Tibial nerve (tissue), 4 donors: ENCODE measurements at regions not wholly inside any gene's neighbourhood (a gene's known extent, or its start where the extent isn't known, plus 50 kb on each side); places are given as distances from the start of the nearest gene placed in this dataset.
A peak's percentile ranks its signal among the peaks of the same experiment; 100 is the strongest.

ENCODE experiments used
- DNase-seq, 2 donors: peaks; one replicate each; pipeline ENCODE4 v3.0.0-alpha.2; 2019; ENCODE audit warnings: low spot score in 2 of 2
- H3K27ac ChIP-seq, 4 donors: fragments of 200-600 bp; sonication (generic) in 3 of 4; one replicate each; pipeline ENCODE4 v1.5.1; 2017 to 2019; ENCODE audit warnings: mild to moderate bottlenecking in 1 of 4
- H3K27me3 ChIP-seq, 2 donors: fragments of 200-600 bp; sonication (generic) in 1 of 2; one replicate each; pipeline versions ENCODE4 v1.5.1 to v1.6.0; 2017 to 2019
- H3K36me3 ChIP-seq, 3 donors: fragments of 200-600 bp; sonication (generic); one replicate each; pipeline ENCODE4 v1.5.1; 2018 to 2019
- H3K4me1 ChIP-seq, 4 donors: fragments of 200-600 bp; sonication (generic) in 3 of 4; one replicate each; pipeline ENCODE4 v1.5.1; 2017 to 2019
- H3K4me3 ChIP-seq, 4 donors: fragments of 200-600 bp; sonication (generic) in 3 of 4; one replicate each; pipeline ENCODE4 v1.5.1; 2017 to 2019; ENCODE audit warnings: mild to moderate bottlenecking in 1 of 4, moderate library complexity in 1 of 4
- H3K9me3 ChIP-seq, 4 donors: fragments of 200-600 bp; sonication (generic) in 3 of 4; one replicate each; pipeline ENCODE4 v1.5.1; 2017 to 2019
- EP300 ChIP-seq, 2 donors: sonication (generic); formaldehyde crosslinking; IDR thresholded peaks; one replicate each; pipeline ENCODE4 v1.6.1; 2017; ENCODE audit warnings: antibody characterized with exemption in 2 of 2, mild to moderate bottlenecking in 1 of 2
- POLR2A ChIP-seq, 2 donors: fragments of 450-650 bp; IDR thresholded peaks; one replicate each; pipeline ENCODE4 v1.6.1; 2017; ENCODE audit warnings: antibody characterized with exemption in 2 of 2, mild to moderate bottlenecking in 2 of 2, moderate library complexity in 2 of 2
- WGBS, 2 donors: methylation state at CpG; one replicate each; pipeline ENCODE4 v1.1.5; 2018; 5-methylcytosine and 5-hydroxymethylcytosine counted together
- TF ChIP-seq, protein P1 (sequence below), 5 experiments: fragments of 200-600 bp in 3 of 5; fragments of 450-650 bp in 2 of 5; sonication (generic) in 3 of 5; IDR thresholded peaks; one replicate each; pipeline ENCODE4 v1.5.1; 2016 to 2019; ENCODE audit warnings: antibody characterized with exemption in 5 of 5, mild to moderate bottlenecking in 3 of 5, moderate library complexity in 2 of 5

DNA sequence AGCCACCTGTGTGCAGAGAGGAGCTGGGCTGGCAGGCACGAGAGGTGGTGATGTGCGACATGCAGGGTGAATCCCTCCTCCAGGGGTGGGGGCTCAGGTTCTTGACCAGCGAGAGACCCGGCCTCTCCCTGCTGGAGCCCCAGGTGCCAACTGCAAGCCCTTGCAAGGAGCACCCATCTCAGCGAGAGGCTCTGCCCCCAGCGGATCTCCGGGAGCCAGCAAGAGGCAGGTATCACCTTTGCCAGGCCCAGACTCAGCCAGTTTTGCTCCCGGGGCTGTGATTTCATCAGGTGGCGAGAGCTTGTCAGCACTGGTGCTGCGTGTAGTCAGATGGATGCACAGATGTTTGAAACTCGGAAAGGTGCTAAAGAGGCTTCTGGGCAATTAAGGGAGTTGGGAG lies 87.7 kb downstream of the TFAP2C start:
- 82 to 87% methylated on average over 10 to 11 of the region's 11 CpGs for WGBS, 2 donors
- Histone ChIP-seq H3K4me3 (no peak overlapping the region), H3K27ac (no peak overlapping the region), H3K4me1 (peaks cover 0 to 7% (median 0%) of the 10 kb centered on the region in 4 donors), H3K9me3 (peaks cover 0 to 3% (median 0%) of the 10 kb centered on the region in 4 donors), H3K27me3 (no peaks in the 10 kb centered on the region), H3K36me3 (no peaks in the 10 kb centered on the region)
- TF ChIP-seq, protein P1, sequence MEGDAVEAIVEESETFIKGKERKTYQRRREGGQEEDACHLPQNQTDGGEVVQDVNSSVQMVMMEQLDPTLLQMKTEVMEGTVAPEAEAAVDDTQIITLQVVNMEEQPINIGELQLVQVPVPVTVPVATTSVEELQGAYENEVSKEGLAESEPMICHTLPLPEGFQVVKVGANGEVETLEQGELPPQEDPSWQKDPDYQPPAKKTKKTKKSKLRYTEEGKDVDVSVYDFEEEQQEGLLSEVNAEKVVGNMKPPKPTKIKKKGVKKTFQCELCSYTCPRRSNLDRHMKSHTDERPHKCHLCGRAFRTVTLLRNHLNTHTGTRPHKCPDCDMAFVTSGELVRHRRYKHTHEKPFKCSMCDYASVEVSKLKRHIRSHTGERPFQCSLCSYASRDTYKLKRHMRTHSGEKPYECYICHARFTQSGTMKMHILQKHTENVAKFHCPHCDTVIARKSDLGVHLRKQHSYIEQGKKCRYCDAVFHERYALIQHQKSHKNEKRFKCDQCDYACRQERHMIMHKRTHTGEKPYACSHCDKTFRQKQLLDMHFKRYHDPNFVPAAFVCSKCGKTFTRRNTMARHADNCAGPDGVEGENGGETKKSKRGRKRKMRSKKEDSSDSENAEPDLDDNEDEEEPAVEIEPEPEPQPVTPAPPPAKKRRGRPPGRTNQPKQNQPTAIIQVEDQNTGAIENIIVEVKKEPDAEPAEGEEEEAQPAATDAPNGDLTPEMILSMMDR (IDR thresholded peaks at IDR 0.05) = no peak
- no peak for TF ChIP-seq EP300 (IDR thresholded peaks at IDR 0.05)
- TF ChIP-seq POLR2A (IDR thresholded peaks at IDR 0.05) = no peak
- no peak for DNase-seq

DNA sequence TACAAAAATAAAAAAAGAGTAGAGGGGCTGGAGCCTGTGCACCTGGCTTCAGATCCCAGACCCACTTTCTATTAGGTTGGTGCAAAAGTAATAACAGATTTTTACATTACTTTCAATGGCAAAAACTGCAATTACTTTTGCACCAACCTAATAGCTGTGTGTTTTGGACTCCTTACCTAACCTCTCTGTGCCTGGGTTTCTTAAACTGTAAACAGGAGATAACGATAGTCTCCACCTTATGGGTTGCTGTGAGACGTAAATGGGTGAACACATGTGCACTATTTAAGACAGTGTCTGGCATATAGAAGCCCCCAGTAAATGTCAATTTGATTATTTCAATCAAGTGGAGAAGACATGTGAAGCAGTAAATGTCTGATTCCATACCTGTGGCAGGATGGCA lies 89.7 kb downstream of the TFAP2C start:
- TF ChIP-seq, protein P1 (IDR thresholded peaks at IDR 0.05) = no peak
- TF ChIP-seq POLR2A (IDR thresholded peaks at IDR 0.05) (no peak), EP300 (IDR thresholded peaks at IDR 0.05) (no peak)
- WGBS, 2 donors = 86 to 89% methylated on average over 2 of the region's 2 CpGs
- DNase-seq = no peak

DNA sequence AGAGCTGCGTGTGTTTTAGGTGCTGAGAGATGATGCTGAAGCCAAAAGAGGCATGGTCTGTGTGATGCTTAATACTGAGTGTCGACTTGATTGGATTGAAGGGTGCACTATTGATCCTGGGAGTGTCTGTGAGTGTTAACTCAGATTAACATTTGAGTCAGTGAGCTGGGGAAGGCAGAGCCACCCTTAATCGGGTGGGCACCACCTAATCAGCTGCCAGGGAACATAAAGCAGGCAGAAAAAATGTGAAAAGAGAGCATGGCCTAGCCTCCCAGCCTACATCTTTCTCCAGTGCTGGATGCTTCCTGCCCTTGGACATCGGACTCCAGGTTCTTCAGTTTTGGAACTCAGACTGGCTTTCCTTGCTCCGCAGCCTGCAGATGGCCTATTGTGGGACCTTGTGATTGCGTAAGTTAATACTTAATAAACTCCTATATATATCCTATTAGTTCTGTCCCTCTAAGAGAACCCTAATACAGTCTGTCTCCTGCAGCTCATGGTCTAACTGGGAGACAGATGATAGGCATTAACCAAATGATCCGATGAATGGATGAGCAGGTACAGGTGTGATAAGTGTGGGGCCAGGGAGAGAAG lies 91.6 kb downstream of the TFAP2C start:
- Histone ChIP-seq H3K9me3 (no peaks in the 10 kb centered on the region), H3K36me3 (no peaks in the 10 kb centered on the region), H3K27ac (no peak overlapping the region), H3K4me3 (no peak overlapping the region), H3K27me3 (no peaks in the 10 kb centered on the region), H3K4me1 (peaks cover 0 to 7% (median 0%) of the 10 kb centered on the region in 4 donors)
- WGBS, 2 donors = 87 to 91% methylated on average over 7 of the region's 7 CpGs
- DNase-seq = no peak
- TF ChIP-seq EP300 (IDR thresholded peaks at IDR 0.05) (no peak), POLR2A (IDR thresholded peaks at IDR 0.05) (no peak)
- TF ChIP-seq, protein P1 (IDR thresholded peaks at IDR 0.05) = no peak

More for the DNA sequence above, 89.7 kb downstream of the TFAP2C start:
- Histone ChIP-seq H3K4me3 (no peak overlapping the region), H3K4me1 (peaks cover 0 to 7% (median 0%) of the 10 kb centered on the region in 4 donors), H3K27ac (no peak overlapping the region), H3K27me3 (no peaks in the 10 kb centered on the region), H3K9me3 (no peaks in the 10 kb centered on the region), H3K36me3 (no peaks in the 10 kb centered on the region)

DNA sequence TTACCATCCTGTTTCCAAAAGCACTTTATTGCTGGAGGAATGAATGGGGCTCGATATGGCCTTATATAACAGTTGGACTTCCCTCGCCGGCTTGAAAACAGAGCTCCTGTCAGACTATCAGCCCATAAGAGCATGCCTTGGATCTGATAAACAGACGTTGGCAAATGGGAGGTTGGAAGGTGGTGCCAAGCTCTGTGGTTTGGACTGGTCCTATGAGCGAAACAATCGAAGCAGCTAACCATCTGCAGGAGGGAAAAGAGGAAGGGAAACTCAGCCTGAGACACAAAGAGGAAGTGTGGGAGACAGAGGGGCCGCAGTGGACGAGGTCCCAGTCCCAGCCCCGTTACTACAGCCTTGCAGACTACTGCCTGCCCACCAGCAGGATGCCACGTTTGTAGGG lies 92.9 kb downstream of the TFAP2C start:
- TF ChIP-seq, protein P1 (IDR thresholded peaks at IDR 0.05) = no peak
- TF ChIP-seq POLR2A (IDR thresholded peaks at IDR 0.05) = no peak
- TF ChIP-seq EP300 (IDR thresholded peaks at IDR 0.05) = no peak
- WGBS, 2 donors = 24 to 31% methylated on average over 10 of the region's 10 CpGs
- H3K27ac ChIP-seq = no peak overlapping the region
- no peaks in the 10 kb centered on the region for H3K36me3 ChIP-seq
- H3K4me1 ChIP-seq = peaks cover 0 to 7% (median 0%) of the 10 kb centered on the region in 4 donors
- no peaks in the 10 kb centered on the region for H3K9me3 ChIP-seq
- peak in 1 of 2 donors; percentile 17 for DNase-seq
- H3K27me3 ChIP-seq = no peaks in the 10 kb centered on the region
- H3K4me3 ChIP-seq = no peak overlapping the region

DNA sequence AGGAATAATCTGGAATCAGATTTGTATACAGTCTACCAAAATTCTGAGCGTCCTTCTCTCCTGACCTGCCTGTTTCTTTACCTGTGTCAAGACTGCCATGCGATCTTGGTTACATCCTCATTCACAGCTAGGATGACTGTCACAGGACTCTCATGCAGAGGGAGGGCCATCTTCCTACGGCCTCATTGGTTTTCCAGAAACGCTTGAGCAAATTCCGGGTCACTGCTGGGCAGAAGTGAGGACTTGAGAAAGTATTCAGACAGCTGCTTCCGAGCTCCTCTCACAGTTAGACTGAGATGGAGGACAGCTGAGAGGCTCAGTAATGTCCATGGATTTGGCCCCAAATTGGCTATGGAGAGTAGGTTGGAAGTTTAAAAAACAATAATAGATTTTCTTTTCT lies 94.2 kb downstream of the TFAP2C start:
- TF ChIP-seq EP300 (IDR thresholded peaks at IDR 0.05) (no peak), POLR2A (IDR thresholded peaks at IDR 0.05) (no peak)
- TF ChIP-seq, protein P1 (IDR thresholded peaks at IDR 0.05) = no peak
- Histone ChIP-seq H3K27ac (no peak overlapping the region), H3K4me3 (no peak overlapping the region), H3K4me1 (peaks cover 0 to 7% (median 0%) of the 10 kb centered on the region in 4 donors), H3K9me3 (no peaks in the 10 kb centered on the region), H3K36me3 (no peaks in the 10 kb centered on the region), H3K27me3 (no peaks in the 10 kb centered on the region)
- 90 to 93% methylated on average over 6 of the region's 6 CpGs for WGBS, 2 donors
- DNase-seq = no peak
